Activated naive CD8-positive, alpha-beta T cell treated with anti-CD3 and anti-CD28 coated beads, Interleukin-2, amount 50 U/mL, for 24 hours (primary cell): ENCODE measurements at regions not wholly inside any gene's neighbourhood (a gene's known extent, or its start where the extent isn't known, plus 50 kb on each side); places are given as distances from the start of the nearest gene placed in this dataset.

ENCODE experiments used
- ATAC-seq: fragments of 150-1000 bp; cut with Tn5 transposase; one replicate; pipeline ENCODE4 v1.10.0; 2021
- DNase-seq: peaks from one replicate; pipeline ENCODE4 v3.0.0; 2021
- H3K27ac Mint-ChIP-seq: one replicate; pipeline ENCODE4 v1.8.0; 2021; ENCODE audit warnings: mild to moderate bottlenecking, mixed read lengths
- H3K27me3 Mint-ChIP-seq: one replicate; pipeline ENCODE4 v1.8.0; 2021; ENCODE audit warnings: mixed read lengths
- H3K36me3 Mint-ChIP-seq: one replicate; pipeline ENCODE4 v1.8.0; 2021; ENCODE audit warnings: low read depth, mixed read lengths
- H3K4me1 Mint-ChIP-seq: one replicate; pipeline ENCODE4 v1.8.0; 2021; ENCODE audit warnings: mixed read lengths
- H3K4me3 Mint-ChIP-seq: one replicate; pipeline ENCODE4 v1.8.0; 2021; ENCODE audit warnings: mild to moderate bottlenecking, moderate library complexity, mixed read lengths
- H3K9me3 Mint-ChIP-seq: one replicate; pipeline ENCODE4 v1.8.0; 2021; ENCODE audit warnings: mixed read lengths

GRCh38 chr11:111167666-111168065 lies 77.9 kb upstream of the POU2AF2 start:
- no peaks in the 10 kb centered on the region for H3K4me1 Mint-ChIP-seq
- no peaks in the 10 kb centered on the region for H3K9me3 Mint-ChIP-seq
- no peak for ATAC-seq
- DNase-seq = no peak
- H3K27me3 Mint-ChIP-seq = peaks cover 4% of the 10 kb centered on the region
- no peak overlapping the region for H3K27ac Mint-ChIP-seq
- H3K4me3 Mint-ChIP-seq = no peak overlapping the region
- no peaks in the 10 kb centered on the region for H3K36me3 Mint-ChIP-seq

GRCh38 chr11:111166598-111166997 lies 78.9 kb upstream of the POU2AF2 start:
- no peak overlapping the region for H3K4me3 Mint-ChIP-seq
- H3K4me1 Mint-ChIP-seq = no peaks in the 10 kb centered on the region
- no peaks in the 10 kb centered on the region for H3K36me3 Mint-ChIP-seq
- no peak for ATAC-seq
- DNase-seq = no peak
- no peaks in the 10 kb centered on the region for H3K9me3 Mint-ChIP-seq
- peaks cover 7% of the 10 kb centered on the region for H3K27me3 Mint-ChIP-seq
- H3K27ac Mint-ChIP-seq = no peak overlapping the region

- Mint-ChIP-seq H3K27ac (no peak overlapping the region), H3K4me1 (no peaks in the 10 kb centered on the region), H3K9me3 (no peaks in the 10 kb centered on the region), H3K36me3 (no peaks in the 10 kb centered on the region), H3K27me3 (peaks cover 12% of the 10 kb centered on the region), H3K4me3 (no peak overlapping the region)
- ATAC-seq = no peak
- no peak for DNase-seq
These were observed 83.2 kb upstream of the POU2AF2 start for GRCh38 chr11:111162305-111162704.

- Mint-ChIP-seq H3K4me1 (no peaks in the 10 kb centered on the region), H3K27ac (no peak overlapping the region), H3K9me3 (no peaks in the 10 kb centered on the region), H3K36me3 (no peaks in the 10 kb centered on the region), H3K4me3 (no peak overlapping the region), H3K27me3 (peaks cover 8% of the 10 kb centered on the region)
- ATAC-seq (no peak), DNase-seq (no peak)
These were observed 88.0 kb upstream of the POU2AF2 start for GRCh38 chr11:111157571-111157970.

GRCh38 chr11:111155021-111155420 lies 90.5 kb upstream of the POU2AF2 start:
- Mint-ChIP-seq H3K27ac (no peak overlapping the region), H3K4me1 (no peaks in the 10 kb centered on the region), H3K36me3 (no peaks in the 10 kb centered on the region), H3K4me3 (no peak overlapping the region), H3K9me3 (no peaks in the 10 kb centered on the region), H3K27me3 (peaks cover 3% of the 10 kb centered on the region)
- DNase-seq (no peak), ATAC-seq (no peak)

- Mint-ChIP-seq H3K4me1 (no peaks in the 10 kb centered on the region), H3K9me3 (no peaks in the 10 kb centered on the region), H3K27me3 (no peaks in the 10 kb centered on the region), H3K36me3 (no peaks in the 10 kb centered on the region), H3K27ac (no peak overlapping the region), H3K4me3 (no peak overlapping the region)
- DNase-seq = no peak
- ATAC-seq = no peak
These were observed 92.3 kb upstream of the POU2AF2 start for GRCh38 chr11:111153194-111153593.

GRCh38 chr11:111148953-111149352 lies 96.6 kb upstream of the POU2AF2 start:
- H3K4me3 Mint-ChIP-seq = no peak overlapping the region
- ATAC-seq (no peak), DNase-seq (no peak)
- H3K27me3 Mint-ChIP-seq = no peaks in the 10 kb centered on the region
- H3K9me3 Mint-ChIP-seq = no peaks in the 10 kb centered on the region
- no peaks in the 10 kb centered on the region for H3K36me3 Mint-ChIP-seq
- H3K27ac Mint-ChIP-seq = no peak overlapping the region
- H3K4me1 Mint-ChIP-seq = no peaks in the 10 kb centered on the region

- Mint-ChIP-seq H3K4me3 (no peak overlapping the region), H3K27me3 (no peaks in the 10 kb centered on the region), H3K36me3 (no peaks in the 10 kb centered on the region), H3K9me3 (no peaks in the 10 kb centered on the region), H3K27ac (no peak overlapping the region), H3K4me1 (no peaks in the 10 kb centered on the region)
- ATAC-seq = no peak
- no peak for DNase-seq
These were observed 97.4 kb upstream of the POU2AF2 start for GRCh38 chr11:111148121-111148520.

GRCh38 chr11:111137846-111138245 lies 107.7 kb upstream of the POU2AF2 start:
- Mint-ChIP-seq H3K4me3 (no peak overlapping the region), H3K27me3 (peaks cover 10% of the 10 kb centered on the region), H3K4me1 (no peaks in the 10 kb centered on the region), H3K27ac (no peak overlapping the region), H3K9me3 (no peaks in the 10 kb centered on the region), H3K36me3 (no peaks in the 10 kb centered on the region)
- ATAC-seq = no peak
- DNase-seq = no peak

GRCh38 chr11:111135778-111136570 lies 109.6 kb upstream of the POU2AF2 start:
- Mint-ChIP-seq H3K4me3 (no peak overlapping the region), H3K9me3 (peaks cover 5% of the 10 kb centered on the region), H3K4me1 (no peaks in the 10 kb centered on the region), H3K27me3 (peaks cover 10% of the 10 kb centered on the region), H3K27ac (no peak overlapping the region), H3K36me3 (no peaks in the 10 kb centered on the region)
- ATAC-seq = no peak
- no peak for DNase-seq

- H3K4me1 Mint-ChIP-seq = no peaks in the 10 kb centered on the region
- H3K4me3 Mint-ChIP-seq = no peak overlapping the region
- peaks cover 5% of the 10 kb centered on the region for H3K9me3 Mint-ChIP-seq
- H3K36me3 Mint-ChIP-seq = no peaks in the 10 kb centered on the region
- DNase-seq (no peak), ATAC-seq (no peak)
- peaks cover 7% of the 10 kb centered on the region for H3K27me3 Mint-ChIP-seq
- H3K27ac Mint-ChIP-seq = no peak overlapping the region
These were observed 110.4 kb upstream of the POU2AF2 start for GRCh38 chr11:111135101-111135500.

GRCh38 chr11:111128076-111128870 lies 117.3 kb upstream of the POU2AF2 start:
- peaks cover 4% of the 10 kb centered on the region for H3K27me3 Mint-ChIP-seq
- H3K4me1 Mint-ChIP-seq = no peaks in the 10 kb centered on the region
- H3K9me3 Mint-ChIP-seq = peaks cover 5% of the 10 kb centered on the region
- no peak overlapping the region for H3K4me3 Mint-ChIP-seq
- no peak for ATAC-seq
- H3K27ac Mint-ChIP-seq = no peak overlapping the region
- H3K36me3 Mint-ChIP-seq = no peaks in the 10 kb centered on the region
- DNase-seq = no peak

- no peak overlapping the region for H3K4me3 Mint-ChIP-seq
- ATAC-seq (no peak), DNase-seq (no peak)
- H3K27ac Mint-ChIP-seq = no peak overlapping the region
- no peaks in the 10 kb centered on the region for H3K36me3 Mint-ChIP-seq
- no peaks in the 10 kb centered on the region for H3K4me1 Mint-ChIP-seq
- no peaks in the 10 kb centered on the region for H3K9me3 Mint-ChIP-seq
- peaks cover 4% of the 10 kb centered on the region for H3K27me3 Mint-ChIP-seq
These were observed 120.8 kb upstream of the POU2AF2 start for GRCh38 chr11:111124724-111125123.

GRCh38 chr11:111123463-111124398 lies 121.8 kb upstream of the POU2AF2 start:
- H3K9me3 Mint-ChIP-seq = no peaks in the 10 kb centered on the region
- no peaks in the 10 kb centered on the region for H3K4me1 Mint-ChIP-seq
- no peak overlapping the region for H3K4me3 Mint-ChIP-seq
- no peaks in the 10 kb centered on the region for H3K36me3 Mint-ChIP-seq
- H3K27ac Mint-ChIP-seq = no peak overlapping the region
- DNase-seq = no peak
- H3K27me3 Mint-ChIP-seq = peaks cover 2% of the 10 kb centered on the region
- no peak for ATAC-seq
